ENCODE measurements at regions not wholly inside any gene's neighbourhood (a gene's known extent, or its start where the extent isn't known, plus 50 kb on each side); places are given as distances from the start of the nearest gene placed in this dataset.

DNA sequence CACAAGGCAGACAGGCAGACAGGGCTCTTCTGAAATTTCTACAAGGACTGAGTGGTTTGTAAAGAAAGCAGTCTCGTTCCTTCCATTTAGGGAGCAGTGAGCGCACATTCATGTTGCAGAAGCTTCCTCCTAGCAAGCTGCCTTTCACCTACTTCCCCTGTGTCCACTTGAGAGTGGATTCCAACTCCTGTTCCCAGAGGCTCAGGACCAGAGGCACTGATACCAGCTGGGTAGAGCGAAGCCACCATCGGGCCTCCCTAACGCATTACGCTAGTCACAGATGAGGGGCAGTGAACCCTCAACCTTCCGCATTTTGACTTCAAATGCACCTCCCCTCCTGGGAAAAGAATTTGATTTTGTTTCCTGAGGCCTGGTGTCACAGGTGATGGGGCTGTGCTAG lies 215.8 kb downstream of the SIPA1L2 start:
- DNase-seq (ENCODE audit: low read depth), result no peak
- TF ChIP-seq, protein P1, sequence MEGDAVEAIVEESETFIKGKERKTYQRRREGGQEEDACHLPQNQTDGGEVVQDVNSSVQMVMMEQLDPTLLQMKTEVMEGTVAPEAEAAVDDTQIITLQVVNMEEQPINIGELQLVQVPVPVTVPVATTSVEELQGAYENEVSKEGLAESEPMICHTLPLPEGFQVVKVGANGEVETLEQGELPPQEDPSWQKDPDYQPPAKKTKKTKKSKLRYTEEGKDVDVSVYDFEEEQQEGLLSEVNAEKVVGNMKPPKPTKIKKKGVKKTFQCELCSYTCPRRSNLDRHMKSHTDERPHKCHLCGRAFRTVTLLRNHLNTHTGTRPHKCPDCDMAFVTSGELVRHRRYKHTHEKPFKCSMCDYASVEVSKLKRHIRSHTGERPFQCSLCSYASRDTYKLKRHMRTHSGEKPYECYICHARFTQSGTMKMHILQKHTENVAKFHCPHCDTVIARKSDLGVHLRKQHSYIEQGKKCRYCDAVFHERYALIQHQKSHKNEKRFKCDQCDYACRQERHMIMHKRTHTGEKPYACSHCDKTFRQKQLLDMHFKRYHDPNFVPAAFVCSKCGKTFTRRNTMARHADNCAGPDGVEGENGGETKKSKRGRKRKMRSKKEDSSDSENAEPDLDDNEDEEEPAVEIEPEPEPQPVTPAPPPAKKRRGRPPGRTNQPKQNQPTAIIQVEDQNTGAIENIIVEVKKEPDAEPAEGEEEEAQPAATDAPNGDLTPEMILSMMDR (conservative IDR thresholded peaks at IDR 0.05; ENCODE audit: low read depth, low read length), result no peak
- no peak overlapping the region for H3K4me3 ChIP-seq (ENCODE audit: low read depth, low read length)

DNA sequence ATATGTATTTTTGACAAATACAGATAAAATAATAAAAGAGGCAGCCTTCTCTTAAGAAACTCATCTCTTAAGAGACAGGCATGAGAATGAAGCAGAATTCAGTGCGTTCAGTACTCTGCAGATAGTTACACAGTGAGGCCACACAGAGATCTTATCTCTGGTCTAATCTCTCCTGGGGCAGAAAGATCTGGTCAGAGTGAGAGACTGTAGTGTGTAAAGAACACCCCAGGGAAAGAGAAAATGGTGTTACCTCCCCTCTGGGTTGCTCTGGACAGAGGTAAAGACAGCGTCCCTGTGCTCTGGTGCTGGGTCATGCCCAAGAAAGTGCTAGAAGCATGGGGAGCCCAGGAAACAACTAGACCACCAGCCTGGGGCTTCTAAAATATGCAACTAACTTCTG lies 216.3 kb downstream of the SIPA1L2 start:
- DNase-seq (ENCODE audit: low read depth), result no peak
- TF ChIP-seq, protein P1 (conservative IDR thresholded peaks at IDR 0.05; ENCODE audit: low read depth, low read length), result no peak
- no peak overlapping the region for H3K4me3 ChIP-seq (ENCODE audit: low read depth, low read length)

DNA sequence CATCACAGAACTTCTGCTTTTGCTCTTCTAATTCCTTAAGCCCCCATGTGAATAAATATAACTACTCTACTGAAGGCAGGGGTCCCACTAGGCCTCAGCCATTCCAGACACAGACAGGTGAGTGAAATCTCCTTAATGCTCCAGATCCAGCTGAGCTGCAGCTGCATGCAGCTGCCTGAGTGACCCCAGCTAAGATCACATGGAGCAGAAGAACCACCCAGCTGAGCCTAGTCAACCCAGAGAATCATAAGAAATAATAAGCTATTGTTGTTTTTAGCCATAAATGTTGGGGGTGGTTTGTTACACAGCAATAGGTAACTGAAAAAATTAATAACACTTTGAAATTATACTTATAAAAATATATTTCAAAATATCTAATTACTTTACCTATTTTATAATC lies 220.3 kb downstream of the SIPA1L2 start:
- no peak for DNase-seq (ENCODE audit: low read depth)
- H3K4me3 ChIP-seq (ENCODE audit: low read depth, low read length), result no peak overlapping the region
- TF ChIP-seq, protein P1 (conservative IDR thresholded peaks at IDR 0.05; ENCODE audit: low read depth, low read length), result no peak

DNA sequence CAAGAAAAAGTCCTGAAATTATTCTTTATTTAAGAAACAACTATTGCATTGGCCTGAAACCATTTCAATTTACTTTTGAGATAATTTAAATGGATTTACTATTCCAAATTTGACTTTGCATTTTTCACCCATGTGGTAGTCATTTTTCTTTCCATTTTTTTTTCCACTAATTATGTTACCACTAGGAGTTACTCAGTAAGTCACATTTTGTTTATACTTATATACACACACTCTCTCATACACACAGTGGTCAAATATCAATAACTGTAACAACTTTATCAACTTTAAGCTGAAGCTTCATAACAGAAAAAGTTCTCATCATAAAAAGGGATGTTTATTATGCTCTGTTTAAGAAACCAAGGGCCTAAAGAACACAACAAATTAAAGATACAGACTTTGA lies 222.8 kb downstream of the SIPA1L2 start:
- no peak for DNase-seq (ENCODE audit: low read depth)
- TF ChIP-seq, protein P1 (conservative IDR thresholded peaks at IDR 0.05; ENCODE audit: low read depth, low read length), result no peak
- H3K4me3 ChIP-seq (ENCODE audit: low read depth, low read length), result no peak overlapping the region

DNA sequence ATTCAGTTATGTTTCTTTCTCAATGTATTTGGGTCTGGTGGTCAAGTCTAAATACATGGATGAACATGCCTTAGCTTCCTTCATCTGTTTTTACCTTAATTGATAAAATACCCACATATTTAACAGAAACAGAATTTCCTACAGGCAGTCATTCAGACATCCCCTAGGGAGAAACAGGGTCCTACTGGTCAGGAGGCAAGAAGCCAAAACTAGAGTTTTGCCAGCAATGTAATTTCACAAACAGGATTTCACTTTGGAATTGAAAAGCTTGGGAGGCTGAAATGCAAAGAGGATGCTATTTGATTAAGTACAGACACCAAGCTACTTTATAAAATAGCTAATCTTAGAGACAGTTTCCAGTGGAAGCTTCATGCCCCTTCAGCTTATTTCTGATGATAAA lies 224.2 kb downstream of the SIPA1L2 start:
- no peak overlapping the region for H3K4me3 ChIP-seq (ENCODE audit: low read depth, low read length)
- no peak for DNase-seq (ENCODE audit: low read depth)
- TF ChIP-seq, protein P1 (conservative IDR thresholded peaks at IDR 0.05; ENCODE audit: low read depth, low read length), result no peak

DNA sequence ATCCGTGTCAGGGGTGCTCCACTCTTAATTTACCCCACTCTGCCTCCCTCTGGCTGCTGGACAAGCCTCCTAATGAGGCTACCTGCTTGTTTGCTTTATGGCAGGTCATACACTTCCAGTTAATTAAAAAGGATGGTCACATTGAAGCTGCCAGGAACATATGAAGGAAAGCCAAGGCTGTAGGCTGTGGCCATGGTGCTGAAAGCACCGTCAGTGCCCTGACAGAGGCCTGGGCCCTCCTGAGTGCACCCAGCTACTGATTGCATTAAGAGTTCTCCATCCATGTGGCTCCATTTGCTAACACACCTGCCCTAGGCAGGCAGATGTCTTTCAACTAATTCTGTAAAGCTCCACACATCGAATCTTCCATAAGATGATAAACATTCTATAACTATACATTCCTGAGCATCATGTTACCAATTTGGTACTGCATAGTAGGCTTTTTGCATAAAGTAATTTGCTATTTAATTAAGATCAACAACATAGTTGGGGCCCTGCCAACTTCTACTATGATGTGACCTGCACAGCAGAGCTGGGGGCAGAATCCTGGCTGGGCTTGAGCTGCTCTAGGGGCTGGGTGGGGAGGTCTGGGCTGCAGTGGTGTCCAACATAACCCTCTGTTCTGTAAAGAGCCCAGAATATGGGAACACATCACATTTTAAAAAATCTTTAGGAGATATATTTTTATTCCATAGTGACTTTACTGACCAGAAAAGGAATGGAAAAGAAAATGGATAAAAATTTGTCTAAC lies 224.8 kb downstream of the SIPA1L2 start:
- no peak for DNase-seq (ENCODE audit: low read depth)
- no peak overlapping the region for H3K4me3 ChIP-seq (ENCODE audit: low read depth, low read length)
- TF ChIP-seq, protein P1 (conservative IDR thresholded peaks at IDR 0.05; ENCODE audit: low read depth, low read length), result no peak

DNA sequence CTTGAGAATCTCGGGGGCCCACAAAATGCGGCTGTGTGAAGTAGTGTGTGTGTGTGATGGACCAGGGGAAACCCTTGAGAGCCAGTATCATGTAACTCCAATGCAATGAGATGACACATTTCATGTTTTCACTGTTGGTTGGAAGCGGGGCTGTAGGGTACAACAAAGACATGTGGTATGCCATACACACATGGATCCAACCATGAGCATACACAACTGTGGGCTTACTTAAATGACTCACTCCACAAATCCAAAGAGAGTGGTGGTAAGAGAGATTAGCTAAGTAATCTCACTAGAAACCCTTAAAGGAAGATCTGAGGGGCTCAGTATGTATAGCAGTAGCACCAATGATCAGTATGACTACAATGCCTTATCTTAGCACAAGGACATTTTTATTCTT lies 225.7 kb downstream of the SIPA1L2 start:
- TF ChIP-seq, protein P1 (conservative IDR thresholded peaks at IDR 0.05; ENCODE audit: low read depth, low read length), result no peak
- DNase-seq (ENCODE audit: low read depth), result no peak
- no peak overlapping the region for H3K4me3 ChIP-seq (ENCODE audit: low read depth, low read length)

All from choroid plexus epithelial cell (primary cell).